ENCODE measurements at regions not wholly inside any gene's neighbourhood (a gene's known extent, or its start where the extent isn't known, plus 50 kb on each side); places are given as distances from the start of the nearest gene placed in this dataset.
"Not testable (repeated sequence)": the region's sequence is repeated elsewhere in the genome, so short reads cannot be mapped to it uniquely, and the experiment has no call there.

DNA sequence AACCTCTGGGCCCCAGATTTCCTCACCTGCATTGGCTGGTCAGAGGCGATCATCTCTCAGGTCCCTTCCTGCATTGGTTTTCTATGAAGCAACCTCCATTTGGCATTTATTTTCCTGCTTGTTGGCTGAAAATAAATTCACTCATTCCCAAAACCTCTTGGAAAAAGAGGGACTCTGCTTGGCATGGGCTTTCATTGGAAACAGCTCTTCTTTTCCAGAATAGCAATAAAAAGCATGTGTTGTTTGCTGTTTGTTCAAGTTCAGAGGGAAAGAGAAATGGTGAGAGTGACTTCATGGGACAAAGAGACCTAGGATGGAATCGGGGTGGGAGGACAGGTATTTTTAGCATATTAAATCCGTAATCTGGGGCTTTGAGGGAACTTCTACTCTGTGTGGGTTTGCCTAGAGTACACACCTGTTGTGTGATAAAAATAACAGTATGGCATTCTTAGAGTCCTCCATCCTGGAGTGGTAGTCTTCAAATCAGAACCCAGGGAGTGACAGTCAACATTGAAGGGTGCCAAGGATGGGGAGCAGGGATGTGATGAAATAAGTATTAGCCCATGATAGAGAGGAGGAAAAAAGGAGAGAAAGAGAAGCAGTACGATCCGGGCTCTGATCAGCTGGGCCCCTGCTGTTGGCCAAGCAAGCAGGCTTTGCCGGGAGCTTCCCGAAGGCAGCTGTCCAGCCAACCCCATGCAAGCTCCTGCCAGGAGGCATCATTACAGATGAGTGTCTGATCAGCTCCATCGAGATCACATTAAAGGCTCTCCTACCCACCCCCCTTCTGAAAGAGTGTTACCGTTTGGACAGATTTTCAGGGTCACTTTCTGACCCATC lies 131.9 kb upstream of the NFIA start:
- POLR2A ChIA-PET = no interaction called here
- Mint-ChIP-seq H3K4me1 (no peaks in the 10 kb centered on the region), H3K4me3 (no peak overlapping the region), H3K36me3 (ENCODE audit: low read depth) (no peaks in the 10 kb centered on the region), H3K27ac (no peak overlapping the region), H3K9me3 (no peaks in the 10 kb centered on the region), H3K27me3 (peaks cover 20% of the 10 kb centered on the region)
- CTCF ChIA-PET = no interaction called here
- DNase-seq = no peak

DNA sequence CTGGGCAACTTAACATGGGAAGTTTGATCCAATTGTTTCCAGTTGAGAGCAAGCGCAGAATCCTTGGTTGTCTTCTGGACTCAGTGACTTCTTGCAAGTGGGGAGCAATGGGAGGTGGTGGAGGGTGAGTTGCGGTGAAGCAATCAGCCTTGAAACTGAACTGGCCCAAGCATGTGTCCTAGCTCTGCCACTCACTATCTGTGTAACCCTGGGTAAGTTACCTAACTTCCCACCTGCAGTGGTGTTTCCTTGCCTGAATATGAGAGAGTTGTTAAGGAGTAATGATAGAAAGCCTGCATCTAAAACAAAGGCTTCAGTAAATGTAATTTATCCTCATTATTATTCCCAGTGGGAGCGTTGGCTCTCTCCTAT lies 132.5 kb upstream of the NFIA start:
- Mint-ChIP-seq H3K4me3 (no peak overlapping the region), H3K9me3 (no peaks in the 10 kb centered on the region), H3K27ac (no peak overlapping the region), H3K27me3 (peaks cover 20% of the 10 kb centered on the region), H3K36me3 (ENCODE audit: low read depth) (no peaks in the 10 kb centered on the region), H3K4me1 (no peaks in the 10 kb centered on the region)
- POLR2A ChIA-PET = no interaction called here
- CTCF ChIA-PET = no interaction called here
- no peak for DNase-seq

DNA sequence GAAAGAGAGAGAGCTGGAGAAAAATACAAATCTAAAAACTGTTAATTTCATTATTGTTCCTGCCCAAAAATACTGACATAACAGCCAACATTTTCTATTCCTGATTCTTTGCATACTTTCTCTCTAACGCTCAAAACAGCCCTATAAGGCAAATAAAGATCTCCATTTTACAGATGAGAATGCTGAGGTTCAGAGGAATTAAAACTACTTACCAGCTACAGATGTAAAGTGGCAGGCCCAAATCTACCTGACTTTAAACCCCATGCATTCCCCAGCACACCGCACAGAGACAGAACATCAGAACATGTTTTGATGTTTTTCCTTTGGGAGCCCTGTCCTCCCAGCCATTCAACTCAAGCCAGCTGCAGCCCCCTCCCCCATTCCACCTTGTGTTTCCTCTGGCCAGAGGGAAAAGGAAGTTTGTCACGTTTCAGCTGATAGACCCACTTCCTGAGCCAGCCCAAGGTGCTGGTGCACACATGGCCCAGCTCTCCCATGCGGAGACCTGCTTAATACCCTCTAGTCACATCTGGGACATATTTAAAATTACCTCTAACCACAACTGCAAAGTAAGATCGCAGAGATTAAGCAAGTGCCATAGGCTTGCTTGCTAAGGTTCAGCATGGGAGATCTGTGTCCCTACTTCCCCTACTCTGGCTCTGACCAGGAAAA lies 133.1 kb upstream of the NFIA start:
- no peak overlapping the region for H3K27ac Mint-ChIP-seq
- no peak for DNase-seq
- H3K9me3 Mint-ChIP-seq = no peaks in the 10 kb centered on the region
- H3K4me1 Mint-ChIP-seq = no peaks in the 10 kb centered on the region
- peaks cover 20% of the 10 kb centered on the region for H3K27me3 Mint-ChIP-seq
- H3K4me3 Mint-ChIP-seq = no peak overlapping the region
- POLR2A ChIA-PET = no interaction called here
- no peaks in the 10 kb centered on the region for H3K36me3 Mint-ChIP-seq (ENCODE audit: low read depth)
- CTCF ChIA-PET = no interaction called here

DNA sequence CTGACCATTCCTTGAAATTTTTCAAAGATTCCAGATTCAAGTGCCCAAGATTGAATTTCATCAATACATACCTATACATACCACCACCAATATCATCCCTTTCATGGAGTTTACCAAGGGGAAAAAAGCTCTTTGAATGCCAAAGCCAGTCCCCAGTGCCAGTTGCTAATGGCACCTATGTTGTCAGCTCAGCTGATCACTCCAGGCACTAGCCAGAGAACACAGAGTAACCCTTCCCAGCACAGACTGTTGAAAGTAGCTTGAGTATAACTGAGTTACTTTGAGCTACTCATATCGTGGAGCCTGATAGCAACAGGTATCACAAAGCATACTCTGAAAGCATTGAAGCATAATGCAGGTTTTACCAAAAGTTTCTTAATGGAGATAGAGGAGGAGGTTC lies 133.9 kb upstream of the NFIA start:
- DNase-seq = no peak
- no peaks in the 10 kb centered on the region for H3K36me3 Mint-ChIP-seq (ENCODE audit: low read depth)
- no peaks in the 10 kb centered on the region for H3K4me1 Mint-ChIP-seq
- no peak overlapping the region for H3K27ac Mint-ChIP-seq
- H3K27me3 Mint-ChIP-seq = peaks cover 20% of the 10 kb centered on the region
- CTCF ChIA-PET = no interaction called here
- H3K9me3 Mint-ChIP-seq = no peaks in the 10 kb centered on the region
- POLR2A ChIA-PET = no interaction called here
- no peak overlapping the region for H3K4me3 Mint-ChIP-seq

DNA sequence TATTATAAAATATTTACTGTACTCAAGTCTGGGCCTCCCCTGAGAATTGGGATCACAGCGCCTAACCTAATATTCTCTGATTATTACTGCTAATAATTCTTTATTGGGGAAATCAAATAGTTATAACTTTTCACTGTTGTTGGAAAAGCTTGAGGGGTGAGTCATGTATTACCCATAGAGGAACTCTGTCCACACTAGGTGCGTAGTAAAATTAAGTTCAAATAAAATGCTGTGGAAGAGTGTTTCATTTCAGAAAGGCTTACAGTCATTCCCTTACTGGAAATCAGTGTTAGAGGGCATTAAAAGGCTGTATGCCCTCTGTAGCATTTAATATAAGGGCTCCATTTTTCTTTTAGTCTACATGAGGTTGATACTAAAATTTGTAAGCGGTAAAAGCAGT lies 135.0 kb upstream of the NFIA start:
- Mint-ChIP-seq H3K36me3 (ENCODE audit: low read depth) (no peaks in the 10 kb centered on the region), H3K9me3 (no peaks in the 10 kb centered on the region), H3K27me3 (peaks cover 22% of the 10 kb centered on the region), H3K27ac (no peak overlapping the region), H3K4me1 (no peaks in the 10 kb centered on the region), H3K4me3 (no peak overlapping the region)
- DNase-seq = no peak
- ChIA-PET POLR2A (no interaction called here), CTCF (no interaction called here)

DNA sequence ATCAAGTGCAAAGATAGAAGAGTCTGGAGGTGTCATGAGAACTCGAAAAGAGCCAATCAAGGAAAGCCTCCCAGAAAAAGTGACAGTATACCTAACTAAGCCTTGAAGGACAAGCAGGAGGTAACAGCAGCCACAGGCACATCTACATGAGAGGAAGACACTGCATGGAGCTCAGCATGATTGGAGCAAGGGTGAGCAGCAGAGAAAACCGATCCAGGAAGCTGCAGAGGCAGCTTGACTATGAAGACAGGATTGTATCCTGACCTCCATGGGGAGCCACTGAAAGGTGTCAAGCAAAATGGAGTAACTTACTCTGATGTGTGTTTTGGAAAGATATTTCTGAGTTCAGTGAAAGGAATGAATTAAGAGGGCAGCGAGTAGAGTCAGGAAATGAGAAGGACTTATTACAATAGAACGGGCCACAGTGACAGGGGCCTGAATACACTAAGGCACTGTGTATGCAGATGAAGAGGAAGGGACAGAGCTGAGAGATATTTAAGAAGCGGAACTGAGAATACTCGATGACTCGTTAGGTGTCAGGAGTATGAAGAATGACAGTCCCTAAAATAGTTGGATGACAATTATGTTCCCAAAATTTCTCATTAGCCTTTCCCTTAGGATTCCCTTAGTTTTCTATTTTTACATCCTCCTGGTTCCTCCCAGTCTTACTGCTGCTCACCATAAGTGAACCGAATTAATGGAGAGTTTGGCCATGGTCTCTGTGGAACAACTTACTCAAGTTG lies 139.3 kb upstream of the NFIA start:
- H3K36me3 Mint-ChIP-seq (ENCODE audit: low read depth) = no peaks in the 10 kb centered on the region
- no peaks in the 10 kb centered on the region for H3K9me3 Mint-ChIP-seq
- ChIA-PET CTCF (no interaction called here), POLR2A (no interaction called here)
- no peak for DNase-seq
- peaks cover 14% of the 10 kb centered on the region for H3K27me3 Mint-ChIP-seq
- H3K27ac Mint-ChIP-seq = no peak overlapping the region
- H3K4me3 Mint-ChIP-seq = no peak overlapping the region
- H3K4me1 Mint-ChIP-seq = no peaks in the 10 kb centered on the region

DNA sequence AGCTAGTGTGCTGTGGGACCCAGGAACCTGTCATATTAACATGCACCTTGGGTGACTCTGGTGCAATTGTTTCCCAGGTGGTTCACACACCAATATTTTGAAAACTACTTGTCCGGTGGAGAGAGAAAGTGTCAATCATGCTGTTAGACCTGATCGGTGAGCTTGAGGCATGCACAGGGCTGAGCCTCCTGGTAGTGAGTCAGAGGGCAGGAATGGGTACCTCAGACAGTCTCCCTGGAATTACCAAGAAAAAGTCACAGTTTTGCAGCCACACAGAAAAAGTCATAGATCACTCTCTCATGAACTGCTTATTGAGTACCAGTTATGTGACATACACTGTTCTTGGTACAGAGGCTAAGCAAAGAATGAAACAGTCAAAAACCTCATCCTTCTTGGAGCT lies 140.1 kb upstream of the NFIA start:
- H3K27ac Mint-ChIP-seq = no peak overlapping the region
- no peak for DNase-seq
- H3K27me3 Mint-ChIP-seq = peaks cover 14% of the 10 kb centered on the region
- H3K36me3 Mint-ChIP-seq (ENCODE audit: low read depth) = no peaks in the 10 kb centered on the region
- H3K4me3 Mint-ChIP-seq = no peak overlapping the region
- ChIA-PET POLR2A (no interaction called here), CTCF (no interaction called here)
- no peaks in the 10 kb centered on the region for H3K4me1 Mint-ChIP-seq
- no peaks in the 10 kb centered on the region for H3K9me3 Mint-ChIP-seq

DNA sequence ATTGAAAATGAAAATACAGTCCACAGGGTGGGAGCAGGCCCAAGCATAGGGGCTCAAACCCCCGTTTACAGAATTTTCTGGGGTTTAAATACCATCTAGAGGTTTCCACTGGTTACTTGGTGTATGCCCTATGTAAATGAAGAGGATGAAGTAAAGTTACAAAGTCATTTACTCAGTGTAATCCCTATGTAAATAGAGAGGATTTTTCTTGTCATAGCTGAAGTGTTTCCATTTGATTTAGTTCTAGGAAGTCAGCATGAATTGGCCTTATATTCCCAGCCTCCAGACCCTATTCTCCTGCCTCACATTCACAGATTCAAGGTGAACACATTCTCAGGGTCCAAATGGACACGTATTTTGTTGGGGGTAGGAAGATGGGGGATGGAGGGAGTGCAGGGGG lies 141.7 kb upstream of the NFIA start:
- H3K36me3 Mint-ChIP-seq (ENCODE audit: low read depth); H3K27ac Mint-ChIP-seq; DNase-seq; CTCF ChIA-PET; H3K4me1 Mint-ChIP-seq; H3K27me3 Mint-ChIP-seq; POLR2A ChIA-PET; H3K4me3 Mint-ChIP-seq; H3K9me3 Mint-ChIP-seq: not testable (repeated sequence)

DNA sequence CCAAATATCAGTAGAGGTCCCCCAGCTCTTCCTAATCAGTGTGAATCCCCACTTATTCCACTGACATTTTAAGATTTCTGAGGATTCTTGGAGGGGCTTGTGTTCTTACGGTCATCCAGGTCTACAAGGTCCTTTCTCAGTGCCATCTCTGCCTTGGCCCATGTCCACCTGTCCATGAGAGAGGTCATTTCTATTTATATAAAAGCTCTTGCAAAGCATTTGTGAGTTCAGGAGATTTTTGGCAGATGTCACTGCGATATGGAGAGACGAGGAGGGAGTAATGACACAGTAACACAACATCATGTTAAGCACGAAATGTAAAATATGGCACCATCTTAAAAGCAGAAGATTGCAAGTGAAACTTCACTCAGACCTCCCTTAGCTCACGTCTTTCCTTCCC lies 144.6 kb upstream of the NFIA start:
- H3K4me1 Mint-ChIP-seq = no peaks in the 10 kb centered on the region
- H3K27me3 Mint-ChIP-seq = peaks cover 7% of the 10 kb centered on the region
- no peaks in the 10 kb centered on the region for H3K9me3 Mint-ChIP-seq
- ChIA-PET POLR2A (no interaction called here), CTCF (no interaction called here)
- no peaks in the 10 kb centered on the region for H3K36me3 Mint-ChIP-seq (ENCODE audit: low read depth)
- H3K4me3 Mint-ChIP-seq = no peak overlapping the region
- no peak for DNase-seq
- H3K27ac Mint-ChIP-seq = no peak overlapping the region

DNA sequence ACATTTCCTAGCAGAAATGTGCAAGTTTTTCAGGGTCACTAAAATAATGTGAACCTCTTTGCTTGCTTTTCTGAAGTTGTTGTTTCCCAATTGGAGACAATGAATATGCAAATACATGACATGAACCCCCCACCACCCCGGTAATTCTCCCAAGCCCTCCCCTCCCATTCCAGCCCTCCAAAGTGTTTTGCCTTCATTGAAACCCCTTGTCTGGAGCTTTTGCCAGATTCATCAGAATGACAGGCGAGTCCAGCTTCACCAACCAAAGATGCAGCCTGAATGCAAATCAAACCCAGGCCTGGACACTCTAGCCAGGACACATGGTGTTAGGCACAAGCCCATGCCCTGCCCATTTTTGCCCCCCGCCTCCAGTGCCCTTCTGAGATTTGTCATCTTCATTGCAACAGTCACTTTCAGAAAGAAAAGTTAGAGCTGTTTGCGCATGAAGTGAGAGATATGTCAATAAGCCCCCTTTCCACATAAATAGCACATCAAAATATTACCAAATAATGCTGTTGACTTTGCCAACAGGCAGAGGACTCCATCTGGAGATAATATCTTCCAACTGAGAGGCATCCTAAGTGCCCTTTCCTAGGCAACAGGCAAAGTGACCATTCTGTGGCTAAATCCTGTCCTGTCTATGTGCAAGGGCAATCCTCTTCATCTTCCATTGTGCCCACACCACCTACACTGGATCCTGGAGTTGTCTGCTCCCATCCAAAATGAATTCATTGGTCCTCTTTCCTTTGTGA lies 145.6 kb upstream of the NFIA start:
- Mint-ChIP-seq H3K9me3 (no peaks in the 10 kb centered on the region), H3K27ac (no peak overlapping the region), H3K4me3 (no peak overlapping the region), H3K4me1 (no peaks in the 10 kb centered on the region), H3K27me3 (peaks cover 7% of the 10 kb centered on the region), H3K36me3 (ENCODE audit: low read depth) (no peaks in the 10 kb centered on the region)
- POLR2A ChIA-PET = no interaction called here
- CTCF ChIA-PET = no interaction called here
- no peak for DNase-seq

DNA sequence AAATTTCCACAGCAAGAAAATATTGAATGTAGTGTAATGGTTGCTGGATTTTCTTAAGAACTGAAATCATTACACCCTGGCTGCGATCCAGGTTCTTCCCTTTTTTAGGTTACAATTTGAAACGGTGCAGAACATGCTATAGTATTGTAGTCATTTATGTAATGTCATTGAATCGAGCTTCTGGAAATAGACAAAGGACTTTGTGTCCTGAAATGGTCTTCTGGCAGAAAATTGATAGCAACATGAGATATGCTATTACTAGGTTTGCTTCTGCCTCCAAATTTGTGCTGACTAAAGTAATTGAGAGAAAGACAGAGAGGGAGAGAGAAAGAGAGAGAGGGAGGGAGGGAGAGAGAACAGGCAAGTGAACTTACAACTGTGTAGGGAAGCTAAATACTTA lies 146.2 kb upstream of the NFIA start:
- H3K9me3 Mint-ChIP-seq = no peaks in the 10 kb centered on the region
- H3K4me3 Mint-ChIP-seq = no peak overlapping the region
- peaks cover 7% of the 10 kb centered on the region for H3K27me3 Mint-ChIP-seq
- H3K27ac Mint-ChIP-seq = no peak overlapping the region
- ChIA-PET CTCF (no interaction called here), POLR2A (no interaction called here)
- no peaks in the 10 kb centered on the region for H3K4me1 Mint-ChIP-seq
- DNase-seq = no peak
- no peaks in the 10 kb centered on the region for H3K36me3 Mint-ChIP-seq (ENCODE audit: low read depth)

DNA sequence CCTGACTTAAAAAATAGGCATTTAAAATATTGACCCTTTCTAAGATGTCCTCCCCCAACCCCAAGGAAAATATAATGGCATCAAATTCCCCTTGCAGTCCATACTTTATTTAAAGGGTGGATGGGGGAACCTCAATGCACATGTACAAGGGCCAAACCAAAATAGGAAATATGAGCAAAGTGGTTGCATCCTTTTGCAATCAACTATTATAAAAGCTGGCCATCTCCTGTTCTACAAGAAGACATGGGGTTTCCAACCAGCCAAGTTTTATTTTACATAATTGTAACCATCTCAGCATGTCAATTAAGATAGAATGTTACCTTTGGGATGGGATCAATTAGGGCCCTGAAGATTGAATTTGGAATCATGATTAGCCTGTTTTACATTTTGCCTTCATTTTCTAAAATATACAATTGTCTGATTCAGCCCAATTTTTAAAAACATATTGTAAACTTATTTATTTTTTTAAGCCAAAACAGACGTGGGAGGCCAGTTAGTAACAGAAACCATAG lies 146.7 kb upstream of the NFIA start:
- Mint-ChIP-seq H3K27me3 (peaks cover 4% of the 10 kb centered on the region), H3K9me3 (no peaks in the 10 kb centered on the region), H3K36me3 (ENCODE audit: low read depth) (no peaks in the 10 kb centered on the region), H3K4me1 (no peaks in the 10 kb centered on the region), H3K4me3 (no peak overlapping the region), H3K27ac (no peak overlapping the region)
- POLR2A ChIA-PET = no interaction called here
- no peak for DNase-seq
- CTCF ChIA-PET = no interaction called here

DNA sequence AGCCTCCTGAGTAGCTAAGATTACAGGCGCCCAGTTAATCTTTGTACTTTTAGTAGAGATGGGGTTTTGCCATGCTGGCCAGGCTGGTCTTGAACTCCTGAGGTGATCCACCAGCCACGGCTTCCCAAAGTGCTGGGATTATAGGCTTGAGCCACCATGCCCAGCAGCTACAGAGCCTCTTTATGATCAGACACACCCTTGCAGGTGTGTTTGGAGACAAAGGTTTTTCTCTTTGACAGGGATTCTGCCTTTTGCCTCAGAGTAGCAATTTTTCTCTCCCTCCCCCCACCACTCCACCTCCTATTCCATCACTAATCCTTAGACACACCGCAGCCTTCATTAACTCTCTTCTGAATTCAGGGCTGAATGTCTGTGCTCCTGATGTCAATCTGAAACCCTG lies 152.2 kb upstream of the NFIA start:
- ChIA-PET CTCF (no interaction called here), POLR2A (no interaction called here)
- H3K4me1 Mint-ChIP-seq = no peaks in the 10 kb centered on the region
- no peaks in the 10 kb centered on the region for H3K9me3 Mint-ChIP-seq
- peaks cover 4% of the 10 kb centered on the region for H3K27me3 Mint-ChIP-seq
- H3K36me3 Mint-ChIP-seq (ENCODE audit: low read depth) = no peaks in the 10 kb centered on the region
- H3K4me3 Mint-ChIP-seq = no peak overlapping the region
- no peak overlapping the region for H3K27ac Mint-ChIP-seq
- no peak for DNase-seq
